A673 (cell line): ENCODE measurements at regions not wholly inside any gene's neighbourhood (a gene's known extent, or its start where the extent isn't known, plus 50 kb on each side); places are given as distances from the start of the nearest gene placed in this dataset.

Experiments used
- BruUV-seq: library from RNA; stranded (reverse); fragments of 400-500 nt; replicated peaks from 2 replicates; lab custom pipeline; 2021; lab: Mats Ljungman, UMichigan
- CTCF ChIA-PET: fragments of 300-600 bp; sonication (Branson Sonifier 250); formaldehyde crosslinking; loops from one replicate; lab custom pipeline; 2022; ENCODE audit warnings: antibody characterized with exemption; lab: Charles Lee
- POLR2A ChIA-PET: fragments of 300-600 bp; sonication (Branson Sonifier 250); formaldehyde crosslinking; loops from one replicate; lab custom pipeline; 2022; ENCODE audit warnings: antibody characterized with exemption; ENCODE audit not compliant: low non-redundant PET; lab: Charles Lee
- DNase-seq: peaks from one replicate; pipeline ENCODE4 v3.0.0-alpha.2; 2015; ENCODE audit warnings: low spot score
- H3K27ac ChIP-seq: fragments of 200-600 bp; sonication (generic); 2 replicates; pipeline ENCODE4 v1.5.1; 2016; ENCODE audit warnings: mixed run types, low read depth, mild to moderate bottlenecking, mixed read lengths, antibody characterized with exemption, low read length; ENCODE audit not compliant: poor library complexity, severe bottlenecking
- H3K27me3 ChIP-seq: fragments of 200-600 bp; sonication (generic); replicated peaks from 2 replicates; pipeline ENCODE4 v1.6.1; 2017; ENCODE audit warnings: mixed run types, low read depth, mild to moderate bottlenecking, mixed read lengths, antibody characterized with exemption, low read length; ENCODE audit not compliant: insufficient read depth, poor library complexity
- H3K36me3 ChIP-seq: fragments of 200-600 bp; sonication (generic); 2 replicates; pipeline ENCODE4 v1.6.1; 2016; ENCODE audit warnings: mixed run types, mild to moderate bottlenecking, mixed read lengths, antibody characterized with exemption, low read length; ENCODE audit not compliant: insufficient read depth, poor library complexity, severe bottlenecking
- H3K4me1 ChIP-seq: fragments of 200-600 bp; sonication (generic); 2 replicates; pipeline ENCODE4 v1.6.1; 2017; ENCODE audit warnings: mixed run types, mild to moderate bottlenecking, mixed read lengths, antibody characterized with exemption, low read length; ENCODE audit not compliant: insufficient read depth, poor library complexity, severe bottlenecking
- H3K4me3 ChIP-seq: fragments of 200-600 bp; sonication (generic); 2 replicates; pipeline ENCODE4 v1.5.1; 2016; ENCODE audit warnings: low read depth, mixed run types, mild to moderate bottlenecking, mixed read lengths, low read length; ENCODE audit not compliant: poor library complexity, severe bottlenecking
- H3K9me3 ChIP-seq: fragments of 200-600 bp; sonication (generic); 2 replicates; pipeline ENCODE4 v1.6.1; 2016; ENCODE audit warnings: mixed run types, low read depth, mild to moderate bottlenecking, mixed read lengths, antibody characterized with exemption, low read length; ENCODE audit not compliant: poor library complexity, severe bottlenecking
- EZH2 ChIP-seq: fragments of 200-600 bp; sonication (generic); IDR thresholded peaks from 2 replicates; pipeline ENCODE4 v1.6.1; 2017; ENCODE audit warnings: borderline replicate concordance, low read depth, mild to moderate bottlenecking, mixed read lengths, antibody characterized with exemption, low read length; ENCODE audit not compliant: poor library complexity, severe bottlenecking
- intact Hi-C: fragments of 100-400 bp; cut with micrococcal nuclease; formaldehyde crosslinking; loops from one replicate; pipeline ENCODE4 v1.10.0; 2022; ENCODE audit not compliant: unreplicated experiment
- TF ChIP-seq, protein P1 (sequence below): fragments of 300-800, 200-600 bp; sonication (generic); conservative IDR thresholded peaks from 2 replicates; pipeline ENCODE4 v1.5.1; 2017; ENCODE audit warnings: low read depth, mild to moderate bottlenecking, antibody characterized with exemption, low read length, moderate library complexity, mixed read lengths

DNA sequence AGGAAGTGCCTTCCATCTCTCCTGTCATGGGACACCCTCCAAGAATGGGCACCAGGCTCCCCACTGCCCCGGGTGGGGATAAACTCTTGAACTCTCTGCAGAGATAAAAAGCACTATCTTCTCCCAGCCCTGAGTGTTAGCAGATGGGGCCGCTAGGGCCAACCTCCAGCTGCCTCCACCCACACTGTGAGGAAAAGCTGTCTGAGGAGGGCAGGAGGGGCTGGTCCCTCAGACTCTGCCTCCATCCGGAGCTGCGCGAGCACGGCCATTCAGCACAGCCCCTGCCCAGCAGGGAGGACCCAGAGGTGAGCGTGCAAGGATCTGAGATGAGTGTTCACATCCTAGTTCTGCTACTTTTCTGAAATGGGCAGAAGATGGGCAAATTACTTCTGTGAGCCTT is 51.8 kb upstream of the TRABD2B start:
- no peak for DNase-seq
- Histone ChIP-seq H3K4me3 (no peak overlapping the region), H3K36me3 (no peaks in the 10 kb centered on the region), H3K4me1 (peaks cover 25% of the 10 kb centered on the region), H3K27me3 (peaks cover 17% of the 10 kb centered on the region), H3K27ac (no peak overlapping the region), H3K9me3 (no peaks in the 10 kb centered on the region)
- CTCF ChIA-PET, result no interaction called here
- POLR2A ChIA-PET, result no interaction called here
- BruUV-seq, result no TSS peak
- TF ChIP-seq, protein P1, sequence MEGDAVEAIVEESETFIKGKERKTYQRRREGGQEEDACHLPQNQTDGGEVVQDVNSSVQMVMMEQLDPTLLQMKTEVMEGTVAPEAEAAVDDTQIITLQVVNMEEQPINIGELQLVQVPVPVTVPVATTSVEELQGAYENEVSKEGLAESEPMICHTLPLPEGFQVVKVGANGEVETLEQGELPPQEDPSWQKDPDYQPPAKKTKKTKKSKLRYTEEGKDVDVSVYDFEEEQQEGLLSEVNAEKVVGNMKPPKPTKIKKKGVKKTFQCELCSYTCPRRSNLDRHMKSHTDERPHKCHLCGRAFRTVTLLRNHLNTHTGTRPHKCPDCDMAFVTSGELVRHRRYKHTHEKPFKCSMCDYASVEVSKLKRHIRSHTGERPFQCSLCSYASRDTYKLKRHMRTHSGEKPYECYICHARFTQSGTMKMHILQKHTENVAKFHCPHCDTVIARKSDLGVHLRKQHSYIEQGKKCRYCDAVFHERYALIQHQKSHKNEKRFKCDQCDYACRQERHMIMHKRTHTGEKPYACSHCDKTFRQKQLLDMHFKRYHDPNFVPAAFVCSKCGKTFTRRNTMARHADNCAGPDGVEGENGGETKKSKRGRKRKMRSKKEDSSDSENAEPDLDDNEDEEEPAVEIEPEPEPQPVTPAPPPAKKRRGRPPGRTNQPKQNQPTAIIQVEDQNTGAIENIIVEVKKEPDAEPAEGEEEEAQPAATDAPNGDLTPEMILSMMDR, result no peak
- no peak for TF ChIP-seq EZH2
- intact Hi-C loops, result no loop called here

DNA sequence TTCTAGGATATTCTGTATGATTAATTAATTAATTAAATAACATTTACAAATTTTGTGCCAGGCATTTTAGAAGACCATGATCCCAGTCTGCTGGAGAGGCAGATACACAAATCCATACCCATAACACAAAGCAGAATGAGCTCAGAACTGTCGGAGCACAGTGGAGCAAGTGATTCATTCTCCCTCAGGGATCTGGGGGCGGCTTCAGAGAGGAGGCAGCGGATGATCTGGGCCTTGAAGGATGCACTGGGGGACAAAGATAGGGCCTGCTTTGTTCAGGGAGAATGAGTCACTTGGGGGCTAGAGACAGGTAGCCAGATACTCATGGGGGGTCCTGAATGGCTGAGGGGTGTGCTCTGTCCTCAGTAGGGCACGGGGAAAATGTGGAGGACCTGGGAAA is 50.9 kb upstream of the TRABD2B start:
- H3K36me3 ChIP-seq, result no peaks in the 10 kb centered on the region
- TF ChIP-seq, protein P1, result no peak
- no peak for TF ChIP-seq EZH2
- BruUV-seq, result no TSS peak
- DNase-seq, result peak; percentile 40
- POLR2A ChIA-PET, result no interaction called here
- peaks cover 9% of the 10 kb centered on the region for H3K27me3 ChIP-seq
- CTCF ChIA-PET, result interaction anchor here (0.5 kb wide), 1 partner anchor 13 kb away, joined by 3 read pairs; no protein-coding TSS in a partner anchor
- H3K4me1 ChIP-seq, result peaks cover 19% of the 10 kb centered on the region
- intact Hi-C loops, result no loop called here
- H3K27ac ChIP-seq, result no peak overlapping the region
- H3K9me3 ChIP-seq, result no peaks in the 10 kb centered on the region
- H3K4me3 ChIP-seq, result no peak overlapping the region

DNA sequence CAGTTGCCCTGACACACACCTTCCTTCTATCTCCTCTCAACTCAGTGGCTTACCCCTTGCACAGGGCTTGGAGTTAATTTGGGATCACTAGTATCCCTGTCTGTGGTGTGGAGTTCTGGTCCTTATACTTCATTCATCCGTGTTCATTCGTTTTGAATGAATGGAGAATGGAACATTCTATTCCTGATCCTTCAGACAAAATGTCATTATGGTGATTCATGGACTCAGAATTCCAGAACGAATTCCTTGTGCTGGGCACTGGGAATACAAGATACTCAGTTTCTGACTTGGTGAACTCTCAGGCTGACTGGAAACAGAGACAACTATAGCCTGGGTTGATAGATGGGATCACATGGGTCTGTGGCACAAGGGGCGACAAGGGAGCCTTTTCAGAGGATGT is 49.9 kb upstream of the TRABD2B start:
- Histone ChIP-seq H3K36me3 (no peaks in the 10 kb centered on the region), H3K4me3 (no peak overlapping the region), H3K4me1 (peaks cover 9% of the 10 kb centered on the region), H3K27ac (no peak overlapping the region), H3K27me3 (peaks cover 9% of the 10 kb centered on the region), H3K9me3 (no peaks in the 10 kb centered on the region)
- no TSS peak for BruUV-seq
- ChIA-PET POLR2A (interaction anchor here (0.6 kb wide), 1 partner anchor 15 kb away, joined by 3 read pairs; no protein-coding TSS in a partner anchor), CTCF (no interaction called here)
- TF ChIP-seq, protein P1, result no peak
- no peak for TF ChIP-seq EZH2
- DNase-seq, result no peak
- intact Hi-C loops, result no loop called here
